Activated B cell treated with CpG ODN at 0.5 μM for 24 hours (primary cell): ENCODE measurements at regions not wholly inside any gene's neighbourhood (a gene's known extent, or its start where the extent isn't known, plus 50 kb on each side); places are given as distances from the start of the nearest gene placed in this dataset.

ENCODE experiments used
- ATAC-seq: fragments of 200-7000 bp; cut with Tn5 transposase; one replicate; pipeline ENCODE4 v1.10.0; 2021; ENCODE audit warnings: low read depth, mild to moderate bottlenecking, moderate library complexity
- CTCF ChIA-PET: fragments of 350-600 bp; sonication (Branson Sonifier 250); formaldehyde crosslinking; loops from one replicate; lab custom pipeline; 2021; ENCODE audit warnings: antibody characterized with exemption; lab: Charles Lee
- POLR2A ChIA-PET: fragments of 350-600 bp; sonication (Branson Sonifier 250); formaldehyde crosslinking; loops from one replicate; lab custom pipeline; 2021; ENCODE audit warnings: antibody characterized with exemption; lab: Charles Lee
- DNase-seq: peaks from one replicate; pipeline ENCODE4 v3.0.0; 2022
- H3K27ac Mint-ChIP-seq: one replicate; pipeline ENCODE4 v1.8.0; 2020; ENCODE audit warnings: mixed read lengths
- H3K27me3 Mint-ChIP-seq: one replicate; pipeline ENCODE4 v1.8.0; 2021; ENCODE audit warnings: mixed read lengths
- H3K36me3 Mint-ChIP-seq: one replicate; pipeline ENCODE4 v1.8.0; 2021; ENCODE audit warnings: low read depth, mixed read lengths
- H3K4me1 Mint-ChIP-seq: one replicate; pipeline ENCODE4 v1.8.0; 2021; ENCODE audit warnings: mixed read lengths
- H3K4me3 Mint-ChIP-seq: one replicate; pipeline ENCODE4 v1.8.0; 2020; ENCODE audit warnings: mild to moderate bottlenecking, mixed read lengths
- H3K9me3 Mint-ChIP-seq: one replicate; pipeline ENCODE4 v1.8.0; 2020; ENCODE audit warnings: mixed read lengths
- CTCF ChIP-seq: fragments of 200-600 bp; IDR thresholded peaks from one replicate; pipeline ENCODE4 v1.8.0; 2022; ENCODE audit warnings: antibody characterized with exemption, mild to moderate bottlenecking
- intact Hi-C: fragments of 100-400 bp; cut with micrococcal nuclease; formaldehyde crosslinking; loops from one replicate; pipeline ENCODE4 v1.15.1; 2024

- ATAC-seq (no peak), DNase-seq (no peak)
- Mint-ChIP-seq H3K4me3 (no peak overlapping the region), H3K27ac (no peak overlapping the region), H3K4me1 (no peaks in the 10 kb centered on the region), H3K9me3 (peaks cover 6% of the 10 kb centered on the region), H3K27me3 (no peaks in the 10 kb centered on the region), H3K36me3 (no peaks in the 10 kb centered on the region)
- TF ChIP-seq CTCF, result no peak
- ChIA-PET CTCF (no interaction called here), POLR2A (no interaction called here)
- intact Hi-C loops, result no loop called here
Measured at GRCh38 chr22:27286711-27287110, 514.8 kb downstream of the MN1 start.

GRCh38 chr22:27292542-27293299 lies 508.8 kb downstream of the MN1 start:
- H3K4me1 Mint-ChIP-seq, result no peaks in the 10 kb centered on the region
- POLR2A ChIA-PET, result no interaction called here
- TF ChIP-seq CTCF, result no peak

GRCh38 chr22:27293721-27294445 lies 507.7 kb downstream of the MN1 start:
- H3K27me3 Mint-ChIP-seq, result peaks cover 33% of the 10 kb centered on the region
- TF ChIP-seq CTCF, result no peak
- ChIA-PET CTCF (no interaction called here), POLR2A (no interaction called here)
- DNase-seq (no peak), ATAC-seq (no peak)
- no peaks in the 10 kb centered on the region for H3K9me3 Mint-ChIP-seq
- H3K4me1 Mint-ChIP-seq, result no peaks in the 10 kb centered on the region
- no peaks in the 10 kb centered on the region for H3K36me3 Mint-ChIP-seq
- intact Hi-C loops, result no loop called here
- no peak overlapping the region for H3K4me3 Mint-ChIP-seq
- no peak overlapping the region for H3K27ac Mint-ChIP-seq

More at GRCh38 chr22:27292542-27293299, 508.8 kb downstream of the MN1 start:
- DNase-seq (no peak), ATAC-seq (no peak)
- Mint-ChIP-seq H3K27me3 (peaks cover 22% of the 10 kb centered on the region), H3K9me3 (no peaks in the 10 kb centered on the region), H3K36me3 (no peaks in the 10 kb centered on the region), H3K4me3 (no peak overlapping the region), H3K27ac (no peak overlapping the region)
- CTCF ChIA-PET, result no interaction called here
- intact Hi-C loops, result no loop called here

GRCh38 chr22:27295040-27295439 lies 506.5 kb downstream of the MN1 start:
- DNase-seq (no peak), ATAC-seq (no peak)
- Mint-ChIP-seq H3K36me3 (no peaks in the 10 kb centered on the region), H3K4me1 (no peaks in the 10 kb centered on the region), H3K27ac (no peak overlapping the region), H3K9me3 (no peaks in the 10 kb centered on the region), H3K27me3 (peaks cover 42% of the 10 kb centered on the region), H3K4me3 (no peak overlapping the region)
- POLR2A ChIA-PET, result no interaction called here
- intact Hi-C loops, result no loop called here
- no peak for TF ChIP-seq CTCF
- CTCF ChIA-PET, result no interaction called here

- POLR2A ChIA-PET, result no interaction called here
- peaks cover 42% of the 10 kb centered on the region for H3K27me3 Mint-ChIP-seq
- TF ChIP-seq CTCF, result no peak
- no peaks in the 10 kb centered on the region for H3K9me3 Mint-ChIP-seq
- no peaks in the 10 kb centered on the region for H3K4me1 Mint-ChIP-seq
- DNase-seq (no peak), ATAC-seq (no peak)
- no peak overlapping the region for H3K27ac Mint-ChIP-seq
- no peak overlapping the region for H3K4me3 Mint-ChIP-seq
- intact Hi-C loops, result no loop called here
- no peaks in the 10 kb centered on the region for H3K36me3 Mint-ChIP-seq
- CTCF ChIA-PET, result no interaction called here
Measured at GRCh38 chr22:27295605-27296004, 506.0 kb downstream of the MN1 start.
